ENCODE measurements at regions not wholly inside any gene's neighbourhood (a gene's known extent, or its start where the extent isn't known, plus 50 kb on each side); places are given as distances from the start of the nearest gene placed in this dataset.

DNA sequence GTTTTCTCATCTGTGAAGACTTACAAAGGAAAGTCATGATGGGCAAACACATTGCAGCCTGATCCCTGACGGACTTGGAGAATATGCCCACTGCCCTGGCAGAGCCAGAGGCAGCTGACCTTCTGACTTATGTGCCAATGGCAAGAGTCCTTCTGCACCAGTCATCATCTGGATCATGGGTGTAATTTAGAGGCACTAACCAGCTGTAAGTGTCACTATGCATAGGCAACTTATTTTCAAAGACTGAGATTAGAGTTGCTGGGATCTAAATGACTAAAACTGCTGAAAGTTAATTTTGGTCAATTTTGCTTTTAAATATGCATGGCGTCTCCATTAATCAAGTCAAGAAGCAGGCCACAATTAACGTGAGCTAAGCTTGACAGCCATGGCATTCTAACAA, 261.2 kb downstream of the BCL11A start:
- FAIRE-seq, result no peak

DNA sequence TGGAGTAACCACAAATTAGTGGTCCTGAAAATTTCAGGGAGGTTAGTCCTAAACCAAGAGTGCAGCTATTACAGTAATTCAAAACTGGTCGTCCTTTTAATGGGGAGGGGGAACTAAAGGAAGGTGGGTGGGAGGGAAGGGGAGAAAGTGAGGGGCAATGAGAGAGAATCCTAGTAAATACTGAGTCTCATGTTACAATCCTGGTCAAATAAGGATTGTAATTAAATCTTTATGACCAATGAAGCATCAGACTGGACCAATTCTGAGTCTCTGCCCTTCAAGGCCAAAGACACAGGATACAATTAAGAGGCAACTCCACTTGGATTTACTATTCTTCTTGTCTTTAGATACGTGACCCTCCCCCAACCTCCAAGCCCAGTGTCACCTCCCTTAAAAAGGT, 262.9 kb downstream of the BCL11A start:
- FAIRE-seq, result no peak

DNA sequence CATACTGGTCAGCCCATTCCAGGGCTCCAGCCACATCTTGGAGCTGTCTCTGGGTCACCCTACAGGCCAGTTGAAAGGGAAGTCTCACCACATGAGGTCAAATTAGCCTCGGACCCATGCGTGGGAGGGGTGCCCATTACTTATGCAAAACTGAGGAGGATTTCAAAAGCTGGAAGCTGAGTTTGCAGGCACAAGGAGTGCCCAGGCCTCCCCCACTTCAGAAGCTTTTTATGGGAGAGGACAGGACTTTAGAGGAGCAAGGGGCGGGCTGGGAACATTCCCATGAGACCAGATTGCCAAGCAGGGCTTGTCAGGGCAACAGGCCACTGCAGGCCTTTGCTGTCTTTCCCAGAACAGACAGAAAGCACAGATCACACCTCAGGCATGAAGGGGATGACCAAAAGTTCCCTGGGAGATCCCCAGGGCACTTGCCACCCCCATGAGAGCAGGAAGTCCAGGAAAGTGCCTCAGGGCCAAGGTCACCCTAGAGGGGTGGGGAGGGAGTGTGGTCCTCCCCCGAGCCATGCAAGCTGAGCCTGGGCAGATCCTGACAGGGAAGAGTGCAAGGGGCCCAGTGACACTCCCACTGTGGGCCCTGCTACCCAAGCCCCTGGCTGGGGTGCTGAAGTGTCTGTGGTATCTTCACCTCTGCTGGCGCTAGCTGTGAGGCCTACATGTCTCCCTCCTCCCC, 267.7 kb downstream of the BCL11A start:
- FAIRE-seq, result no peak

DNA sequence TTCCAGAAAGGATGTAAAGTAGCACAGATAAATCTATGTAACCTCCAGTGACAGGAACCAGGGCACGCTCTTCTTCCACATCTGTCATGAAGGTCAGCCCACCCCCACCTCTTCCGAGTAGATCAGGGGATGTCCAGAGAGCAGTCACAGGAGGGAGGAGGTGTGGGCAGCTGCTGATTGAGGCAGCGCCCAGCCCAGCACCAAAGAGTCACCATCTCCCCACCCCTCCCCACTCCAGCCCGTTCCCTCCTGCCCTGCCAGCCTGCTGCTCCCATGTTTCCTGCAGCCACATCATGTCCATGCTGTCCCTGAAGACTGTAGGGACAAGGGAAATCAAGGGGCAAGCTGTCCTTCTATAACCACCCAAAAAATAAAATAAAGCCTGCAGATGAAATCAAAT, 269.8 kb downstream of the BCL11A start:
- no peak for FAIRE-seq

DNA sequence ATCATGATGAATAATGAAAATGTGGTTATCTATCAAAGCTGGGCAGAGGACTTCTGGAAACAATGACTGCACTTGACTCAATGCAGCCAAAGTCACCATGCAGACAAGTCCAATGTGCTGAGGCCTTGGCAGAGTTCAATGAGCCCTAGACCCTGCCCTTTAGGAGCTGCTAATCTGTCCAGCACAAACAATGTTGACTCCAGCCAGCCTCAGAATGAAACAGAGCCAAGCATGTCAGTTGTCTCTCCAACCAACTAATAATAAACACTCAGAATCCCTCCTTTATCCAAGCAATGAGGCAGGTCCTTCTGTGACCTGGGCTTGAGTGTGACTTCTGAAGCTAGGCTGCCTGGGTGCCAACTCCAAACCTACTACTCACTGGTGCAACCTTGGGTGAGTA, 270.6 kb downstream of the BCL11A start:
- FAIRE-seq, result no peak

DNA sequence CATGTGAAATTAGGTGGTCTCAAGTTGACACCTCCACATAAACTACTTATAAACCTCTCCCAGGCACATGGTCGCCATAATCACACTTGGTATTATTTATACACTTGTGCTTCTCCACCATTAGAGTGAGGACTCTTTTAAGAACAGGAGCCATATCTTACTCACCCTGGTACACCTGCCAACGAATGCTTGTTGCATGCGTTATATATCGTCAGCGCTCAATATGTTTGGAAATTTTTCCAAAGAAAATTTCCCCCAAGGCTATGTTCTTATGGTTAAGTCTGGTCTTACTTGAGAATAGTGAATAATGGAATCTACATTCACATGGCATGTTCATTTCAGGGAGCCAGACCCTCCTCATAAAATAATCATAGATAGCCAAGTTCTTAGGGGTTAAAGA, 271.7 kb downstream of the BCL11A start:
- no peak for FAIRE-seq

DNA sequence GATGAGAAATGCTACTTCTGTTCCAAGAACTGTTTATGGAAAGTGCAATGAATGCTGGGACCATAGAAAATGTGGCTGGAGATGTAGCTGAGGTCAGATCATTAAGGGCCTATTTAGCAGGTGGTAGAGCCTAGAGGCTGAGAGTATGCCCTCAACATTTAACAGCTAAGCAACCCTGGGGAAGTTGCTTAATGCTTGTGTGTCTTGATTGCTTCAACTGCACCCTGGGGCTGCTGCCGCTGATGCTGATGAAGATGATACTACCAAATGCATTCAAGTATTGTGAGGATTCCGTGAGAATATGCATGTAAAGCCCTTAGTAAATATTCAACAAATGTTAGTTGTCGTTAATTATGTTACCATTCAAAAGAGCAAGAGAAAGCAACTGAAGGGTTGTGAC, 273.2 kb downstream of the BCL11A start:
- no peak for FAIRE-seq

DNA sequence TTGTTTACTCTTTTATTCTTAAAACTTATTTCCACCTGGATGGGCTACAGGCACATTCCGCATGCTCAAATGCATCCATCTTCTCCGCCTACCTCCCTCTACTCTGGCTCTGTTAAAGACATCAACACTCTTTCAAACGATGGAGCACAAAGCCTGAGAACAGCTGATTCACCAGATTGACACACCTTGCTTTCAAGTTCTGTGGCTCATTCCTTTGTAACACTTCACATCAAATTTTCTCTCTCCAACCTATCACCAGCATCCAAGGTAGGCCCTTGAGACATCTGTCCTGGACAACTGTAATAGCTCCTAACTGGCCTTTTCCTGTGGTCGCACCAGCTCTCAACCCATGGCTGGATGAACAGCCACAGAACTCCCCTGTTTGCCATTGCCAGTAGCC, 274.5 kb downstream of the BCL11A start:
- FAIRE-seq, result no peak

DNA sequence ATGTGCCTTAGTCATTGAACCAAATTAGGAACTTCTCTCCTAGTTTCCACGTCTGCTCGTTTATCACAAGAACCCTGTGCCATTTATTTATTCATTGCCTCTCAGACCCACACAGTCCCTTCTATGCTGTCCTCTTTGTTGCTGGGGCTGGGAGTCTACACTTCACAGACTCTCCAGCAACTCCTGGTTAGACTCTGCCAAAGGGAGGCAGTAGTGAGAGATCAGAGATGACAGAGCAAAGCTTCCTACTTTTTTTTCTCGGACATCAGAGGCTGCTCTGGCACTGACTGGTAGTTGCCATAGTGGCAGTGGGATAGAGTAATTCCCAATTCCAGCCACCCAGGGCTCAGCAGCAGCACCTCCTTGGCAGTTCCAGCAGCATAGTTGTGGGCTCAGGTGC, 277.5 kb downstream of the BCL11A start:
- no peak for FAIRE-seq

DNA sequence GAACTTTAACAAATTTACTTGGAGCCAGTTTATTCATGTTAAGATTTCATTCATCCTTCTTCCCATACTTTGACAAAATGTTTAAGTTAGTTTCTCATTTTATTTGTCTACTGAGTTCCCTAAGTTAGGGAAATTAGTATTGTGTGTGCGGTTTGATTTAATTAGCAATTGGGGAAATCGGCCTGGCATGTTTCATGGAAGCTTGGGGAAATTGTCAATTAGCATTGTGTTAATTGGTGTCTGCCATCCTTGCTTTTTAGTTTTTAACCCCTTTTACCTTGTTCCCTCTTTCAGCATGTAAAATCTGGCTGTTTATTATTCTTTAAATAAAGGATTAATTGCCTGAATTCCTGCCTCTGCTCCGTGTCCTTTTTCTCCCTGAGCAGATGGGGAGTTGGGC, 279.6 kb downstream of the BCL11A start:
- FAIRE-seq, result no peak

DNA sequence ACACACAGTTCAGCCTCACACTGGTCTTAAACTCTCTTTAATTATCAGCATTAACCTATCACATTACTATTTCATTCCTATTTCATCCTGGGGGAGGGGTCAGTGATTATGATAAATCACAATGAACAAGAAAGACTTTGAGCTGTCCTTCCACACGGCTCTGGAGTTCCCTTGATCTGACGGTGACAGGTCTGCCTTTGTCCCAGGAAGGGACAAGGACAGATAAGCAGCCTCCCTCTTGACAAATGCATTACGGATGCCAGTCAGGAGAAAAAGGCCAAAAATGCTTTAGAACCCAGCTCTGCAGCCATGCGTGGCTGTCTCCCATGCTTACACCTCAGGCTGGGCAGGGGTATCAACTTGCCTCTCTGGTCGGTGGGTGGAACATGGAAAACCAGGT, 281.7 kb downstream of the BCL11A start:
- FAIRE-seq, result no peak

DNA sequence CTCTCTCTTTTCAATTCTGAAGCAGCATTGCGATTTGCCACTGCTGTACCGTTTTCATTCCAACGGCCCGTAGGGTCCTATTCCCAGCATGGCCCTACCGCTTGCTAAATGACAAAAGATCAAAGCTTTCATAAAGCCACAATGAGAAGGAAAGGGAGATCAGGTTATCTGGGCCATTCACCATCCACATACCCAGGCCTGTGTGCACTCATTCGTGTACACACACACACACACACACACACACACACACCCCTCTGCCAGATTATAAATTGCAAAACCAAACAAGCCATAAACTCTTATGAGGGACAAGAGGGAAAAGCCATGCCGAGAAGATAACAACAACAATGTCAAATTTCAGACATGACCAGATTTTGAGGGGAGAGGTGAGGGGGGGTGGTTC, 282.3 kb downstream of the BCL11A start:
- FAIRE-seq, result no peak

DNA sequence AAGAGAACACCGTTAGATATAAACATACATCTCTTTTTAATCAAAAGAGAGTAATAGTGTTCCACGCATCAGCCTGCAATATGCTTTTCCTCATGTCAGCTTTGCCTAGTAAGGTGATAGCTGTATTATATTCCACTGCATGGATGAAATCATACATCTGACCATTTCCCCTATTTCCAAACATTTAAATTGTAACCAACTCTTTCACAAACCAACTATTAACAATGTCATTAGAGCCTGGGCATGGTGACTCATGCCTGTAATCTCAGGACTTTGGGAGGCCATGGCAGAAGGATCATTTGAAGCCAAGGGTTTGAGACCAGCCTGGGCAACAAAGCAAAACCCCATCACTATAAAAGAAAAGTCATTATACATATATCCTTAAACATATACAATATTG, 284.8 kb downstream of the BCL11A start:
- no peak for FAIRE-seq

DNA sequence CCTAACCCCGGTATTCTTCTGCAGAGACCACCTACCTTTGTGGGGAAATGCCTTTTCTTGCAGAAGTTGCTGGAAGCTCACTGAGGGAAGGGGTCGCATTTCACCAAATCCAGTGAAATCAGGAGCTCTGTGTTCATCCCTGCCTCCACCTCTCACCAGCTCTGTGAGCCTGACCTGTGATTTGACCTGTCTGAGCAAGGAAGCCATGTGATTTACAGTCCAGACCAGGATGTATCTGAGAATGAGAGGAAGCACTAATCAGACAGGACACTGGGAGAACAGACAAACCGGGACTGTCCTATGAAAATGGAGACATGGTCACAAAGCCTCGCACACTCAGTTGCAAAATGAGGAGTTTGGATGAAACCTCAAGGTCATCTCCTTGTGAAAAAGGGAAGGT, 285.4 kb downstream of the BCL11A start:
- FAIRE-seq, result no peak

DNA sequence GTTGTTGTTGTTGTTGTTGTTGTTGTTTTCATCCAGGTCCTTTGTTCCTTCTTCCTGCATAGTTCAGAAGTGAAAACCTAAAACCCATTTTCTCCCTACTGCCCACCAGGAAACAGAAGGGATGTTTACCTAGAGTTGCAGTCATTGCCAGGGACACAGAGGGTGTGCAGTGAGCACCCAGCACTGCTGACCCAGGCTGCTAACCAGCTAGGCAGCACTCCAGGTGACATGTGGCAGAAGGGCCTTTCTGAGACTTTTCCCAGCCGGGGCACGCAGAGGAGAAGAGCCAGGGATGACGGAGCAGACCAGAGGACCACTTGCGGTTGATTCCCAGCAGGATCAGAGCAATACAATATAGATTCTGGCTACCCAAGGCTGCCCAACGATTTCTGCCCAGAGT, 286.3 kb downstream of the BCL11A start:
- no peak for FAIRE-seq

DNA sequence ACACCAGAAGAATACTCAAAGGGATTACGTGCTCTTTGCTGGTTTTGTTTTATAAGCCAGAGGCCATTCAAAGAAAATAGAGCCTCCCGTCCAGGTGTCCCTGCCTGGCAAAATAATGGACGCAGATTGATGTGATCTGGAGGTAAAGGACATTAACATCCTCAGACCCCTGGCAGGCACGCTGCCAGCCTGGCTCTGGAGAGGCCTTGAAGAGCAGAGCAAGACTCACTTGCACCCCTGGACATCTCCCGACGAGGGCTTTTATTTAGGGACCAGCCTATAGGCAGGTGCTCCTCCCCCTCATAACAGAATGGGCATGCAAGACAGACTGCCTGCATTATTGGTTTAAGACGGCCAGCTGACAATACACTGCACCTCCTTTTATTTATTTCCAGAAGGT, 291.3 kb downstream of the BCL11A start:
- FAIRE-seq, result no peak

DNA sequence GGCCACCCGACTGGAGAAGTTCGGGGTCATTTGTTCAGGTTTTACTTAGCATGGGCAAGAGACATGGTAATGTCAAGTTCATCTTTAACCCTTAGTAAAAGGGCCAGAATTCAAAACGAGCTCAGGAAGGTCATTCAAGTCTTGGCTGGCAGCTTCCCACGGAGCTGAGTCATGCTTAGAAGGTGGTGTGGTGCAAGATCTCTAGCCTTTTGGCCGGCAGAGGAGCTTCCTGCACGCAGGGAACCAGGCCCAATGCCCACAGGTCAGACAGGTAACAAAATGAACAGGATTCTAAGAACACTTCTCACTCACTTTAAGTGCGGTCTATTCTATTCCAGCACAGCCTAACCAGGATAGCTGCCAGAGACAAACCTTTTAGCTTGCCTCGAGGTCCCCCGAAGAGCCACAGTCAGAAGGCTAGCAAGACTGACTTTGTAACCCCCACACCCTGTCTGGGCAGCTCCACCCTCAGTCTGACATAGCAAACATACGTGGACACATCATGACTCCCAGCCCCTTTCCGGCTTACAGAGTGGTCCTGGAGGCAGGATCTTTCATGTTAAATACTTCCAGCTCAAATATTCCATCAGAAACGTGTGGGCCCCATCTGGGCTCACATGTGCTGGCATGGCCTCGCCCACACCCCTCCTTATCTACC, 292.7 kb downstream of the BCL11A start:
- no peak for FAIRE-seq

DNA sequence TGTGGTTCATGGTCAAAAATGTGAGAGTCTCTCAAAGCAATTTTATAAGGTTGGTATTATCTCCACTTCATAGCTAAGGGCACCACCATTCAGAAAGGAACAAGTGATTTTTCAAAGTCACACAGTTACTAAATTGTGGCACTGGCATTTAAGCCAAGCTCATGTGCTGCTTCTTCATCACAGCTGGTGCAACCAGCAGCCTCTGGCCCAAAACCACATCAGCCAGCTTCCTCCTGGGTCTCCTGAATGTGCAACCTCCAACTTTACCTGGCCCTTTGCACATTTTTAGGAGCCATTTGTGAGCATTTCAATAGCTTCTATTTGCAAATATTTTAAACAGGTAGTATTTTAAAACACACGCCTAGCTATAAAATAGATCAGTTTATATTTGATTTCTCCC, 293.7 kb downstream of the BCL11A start:
- no peak for FAIRE-seq

DNA sequence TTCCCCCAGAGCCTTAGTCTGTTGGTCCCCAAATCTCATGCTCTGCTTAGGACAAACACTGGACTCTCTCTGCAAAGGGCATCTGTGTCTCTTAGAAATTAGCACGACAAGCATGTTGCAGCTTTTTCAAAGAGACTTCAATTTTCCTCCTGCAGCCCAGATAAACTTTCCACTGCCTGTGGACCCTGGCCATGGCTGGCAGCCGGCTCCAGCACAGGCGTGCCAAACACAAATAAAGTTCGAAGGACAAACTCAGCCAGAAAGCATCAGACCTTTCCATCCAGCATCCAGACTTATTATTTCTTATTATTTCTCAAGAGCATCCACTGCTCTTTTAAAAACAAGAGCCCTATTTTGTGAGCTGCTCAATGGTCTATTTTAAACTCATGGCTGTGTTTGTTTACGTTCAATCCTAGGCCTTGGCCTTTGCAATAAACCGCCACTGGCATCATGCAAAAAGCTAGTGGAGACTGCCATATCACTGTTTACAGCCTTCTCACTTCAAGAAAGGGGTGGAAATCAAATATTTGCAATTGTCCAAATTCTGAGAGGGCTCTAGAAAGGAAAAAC, 300.8 kb downstream of the BCL11A start:
- FAIRE-seq, result no peak

DNA sequence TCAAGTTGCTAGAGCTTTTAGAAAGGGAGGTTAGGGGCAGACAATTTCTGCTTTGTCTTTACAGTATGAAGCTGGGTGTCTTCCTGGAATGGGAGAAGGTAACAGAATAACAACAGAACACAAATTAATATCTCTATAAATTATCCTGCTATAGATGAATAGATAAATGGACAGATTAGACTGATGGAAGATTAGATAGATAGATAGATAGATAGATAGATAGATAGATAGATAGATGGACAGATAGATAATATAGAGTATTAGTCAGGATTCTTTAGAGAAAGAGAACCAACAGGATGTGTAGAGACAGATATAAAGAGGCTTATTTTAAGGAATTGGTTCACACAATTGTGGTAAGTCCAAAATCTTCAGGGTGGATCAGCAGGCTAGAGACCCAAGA, 302.2 kb downstream of the BCL11A start:
- no peak for FAIRE-seq

DNA sequence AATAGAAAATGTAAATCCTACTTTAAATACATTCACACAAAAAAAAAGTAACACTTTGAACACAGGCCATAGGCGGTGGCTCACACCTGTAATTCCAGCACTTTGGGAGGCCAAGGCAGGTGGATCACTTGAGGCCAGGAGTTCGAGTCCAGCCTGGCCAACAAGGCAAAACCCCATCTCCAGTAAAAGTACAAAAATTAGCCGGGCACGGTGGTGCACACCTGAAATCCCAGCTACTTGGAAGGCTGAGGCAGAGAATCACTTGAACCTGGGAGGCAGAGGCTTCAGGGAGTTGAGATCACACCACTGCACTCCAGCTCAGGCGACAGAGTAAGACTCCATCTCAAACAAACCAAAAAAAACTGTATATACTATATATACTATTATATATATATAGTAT, 303.6 kb downstream of the BCL11A start:
- FAIRE-seq, result no peak

DNA sequence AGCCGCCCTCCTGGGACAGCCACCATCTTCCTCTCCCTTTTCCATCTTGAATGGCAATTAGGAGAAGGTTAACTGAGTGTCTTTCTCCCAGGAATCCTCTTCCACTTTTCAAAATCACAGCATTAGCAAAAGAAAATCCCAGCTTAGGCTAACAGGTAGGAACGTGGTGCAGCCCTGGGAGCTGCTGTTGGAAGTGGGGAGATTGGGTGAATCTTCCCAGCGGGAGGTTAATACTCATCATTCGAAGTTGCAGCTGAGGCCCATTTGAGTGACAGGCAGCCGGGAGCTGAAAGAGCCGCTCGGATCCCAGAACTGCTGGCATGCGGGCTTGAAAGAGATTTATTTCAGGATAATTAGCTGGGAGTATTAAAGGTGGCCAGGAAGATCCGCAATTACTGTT, 306.0 kb downstream of the BCL11A start:
- no peak for FAIRE-seq

DNA sequence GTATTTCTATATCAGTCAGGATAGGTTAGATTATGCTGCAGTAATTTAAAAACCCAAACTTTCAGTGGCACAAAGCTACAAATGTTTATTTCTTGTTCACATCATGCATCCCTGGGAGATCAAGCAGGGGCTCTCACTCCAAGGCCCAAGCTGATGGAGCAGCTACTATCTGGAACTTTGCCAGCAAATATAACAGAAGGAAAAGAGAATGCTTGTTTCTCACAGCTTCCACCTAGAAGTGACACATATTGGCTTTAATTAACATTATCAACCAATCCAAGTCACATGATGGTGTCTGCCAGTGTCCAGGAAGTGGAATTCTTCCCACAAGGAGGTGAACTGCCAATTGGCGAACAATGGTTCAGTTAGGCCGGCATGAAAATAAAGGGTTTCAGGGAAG, 306.9 kb downstream of the BCL11A start:
- no peak for FAIRE-seq

DNA sequence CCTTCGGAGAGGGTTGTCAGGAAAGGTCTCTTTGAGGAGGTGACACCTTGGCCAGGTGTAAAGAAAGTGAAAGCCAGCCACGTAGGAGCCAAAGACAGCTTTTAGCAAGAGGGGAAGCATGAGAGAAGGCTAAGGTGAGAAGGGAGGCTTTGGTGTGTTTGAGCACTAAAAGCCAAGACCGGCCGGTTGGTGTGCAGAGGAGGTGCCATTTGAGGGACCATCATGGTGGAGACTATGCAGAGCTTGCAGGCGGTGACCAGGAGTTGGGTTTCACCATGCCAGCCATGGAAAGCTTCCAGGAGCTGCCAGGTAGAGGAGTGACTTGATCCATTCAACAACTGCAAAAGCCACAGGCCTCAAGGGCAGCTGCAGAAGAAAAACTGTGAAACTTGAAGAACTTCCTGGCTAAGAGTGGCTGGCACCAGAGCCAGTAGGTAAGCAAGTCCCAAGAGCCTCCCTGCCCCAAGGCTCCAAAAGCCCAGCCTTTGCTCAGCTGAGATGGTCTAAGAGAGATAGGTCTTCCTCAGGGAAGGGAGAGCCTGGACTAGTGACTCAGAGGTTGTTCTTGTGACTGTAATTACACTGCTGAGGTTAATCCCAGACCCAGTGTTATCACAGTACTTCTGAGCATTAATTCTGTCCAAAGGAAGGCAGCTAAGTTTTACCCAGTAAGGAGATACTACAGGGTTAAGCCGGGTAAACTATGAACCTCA, 319.0 kb downstream of the BCL11A start:
- no peak for FAIRE-seq

Data from TTC549 (cell line).